Upper lobe of left lung (tissue), 4 donors: ENCODE measurements at regions not wholly inside any gene's neighbourhood (a gene's known extent, or its start where the extent isn't known, plus 50 kb on each side); places are given as distances from the start of the nearest gene placed in this dataset.

ENCODE experiments used
- EP300 ChIP-seq, 4 donors: sonication (generic); formaldehyde crosslinking; IDR thresholded peaks; one replicate each; pipeline ENCODE4 v1.5.1; 2017; ENCODE audit warnings: antibody characterized with exemption in 4 of 4, control low read depth in 2 of 4
- POLR2A ChIP-seq, 4 donors: fragments of 450-650 bp; IDR thresholded peaks; one replicate each; pipeline ENCODE4 v1.5.1; 2016 to 2017; ENCODE audit warnings: antibody characterized with exemption in 4 of 4, mild to moderate bottlenecking in 2 of 4
- POLR2AphosphoS5 ChIP-seq, 2 donors: sonication (generic); formaldehyde crosslinking; IDR thresholded peaks; one replicate each; pipeline ENCODE4 v1.5.1; 2017; ENCODE audit warnings: antibody characterized with exemption in 2 of 2
- TF ChIP-seq, protein P1 (sequence below), 6 experiments: fragments of 450-650 bp in 4 of 6; fragments of 200-600 bp in 2 of 6; sonication (generic) in 2 of 6; IDR thresholded peaks; one replicate each; pipeline ENCODE4 v1.5.1; 2016 to 2019; ENCODE audit warnings: antibody characterized with exemption in 6 of 6

DNA sequence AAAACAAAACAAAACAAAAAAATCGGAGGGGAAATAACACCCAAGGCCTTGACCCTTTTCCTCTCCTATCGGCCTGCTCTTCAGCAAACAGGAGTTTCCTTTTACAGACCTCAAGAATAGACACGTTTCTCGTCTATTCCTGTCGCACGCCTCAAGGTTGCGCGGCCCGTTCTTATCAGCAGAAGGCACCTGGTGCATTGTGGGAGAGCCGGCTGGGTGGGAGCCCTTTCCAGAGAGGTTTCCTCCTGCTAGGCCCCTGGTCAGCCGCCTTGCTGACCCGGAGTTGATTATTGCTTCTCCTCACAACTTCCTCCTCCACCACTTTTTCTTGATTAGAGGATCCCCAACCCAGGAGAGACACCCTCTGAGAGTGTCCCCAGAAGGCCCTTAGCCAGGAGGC, 497.3 kb downstream of the MIAT start:
- TF ChIP-seq, protein P1, sequence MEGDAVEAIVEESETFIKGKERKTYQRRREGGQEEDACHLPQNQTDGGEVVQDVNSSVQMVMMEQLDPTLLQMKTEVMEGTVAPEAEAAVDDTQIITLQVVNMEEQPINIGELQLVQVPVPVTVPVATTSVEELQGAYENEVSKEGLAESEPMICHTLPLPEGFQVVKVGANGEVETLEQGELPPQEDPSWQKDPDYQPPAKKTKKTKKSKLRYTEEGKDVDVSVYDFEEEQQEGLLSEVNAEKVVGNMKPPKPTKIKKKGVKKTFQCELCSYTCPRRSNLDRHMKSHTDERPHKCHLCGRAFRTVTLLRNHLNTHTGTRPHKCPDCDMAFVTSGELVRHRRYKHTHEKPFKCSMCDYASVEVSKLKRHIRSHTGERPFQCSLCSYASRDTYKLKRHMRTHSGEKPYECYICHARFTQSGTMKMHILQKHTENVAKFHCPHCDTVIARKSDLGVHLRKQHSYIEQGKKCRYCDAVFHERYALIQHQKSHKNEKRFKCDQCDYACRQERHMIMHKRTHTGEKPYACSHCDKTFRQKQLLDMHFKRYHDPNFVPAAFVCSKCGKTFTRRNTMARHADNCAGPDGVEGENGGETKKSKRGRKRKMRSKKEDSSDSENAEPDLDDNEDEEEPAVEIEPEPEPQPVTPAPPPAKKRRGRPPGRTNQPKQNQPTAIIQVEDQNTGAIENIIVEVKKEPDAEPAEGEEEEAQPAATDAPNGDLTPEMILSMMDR (IDR thresholded peaks at IDR 0.05): no peak
- no peak for TF ChIP-seq POLR2A (IDR thresholded peaks at IDR 0.05)
- TF ChIP-seq POLR2AphosphoS5 (IDR thresholded peaks at IDR 0.05): no peak
- no peak for TF ChIP-seq EP300 (IDR thresholded peaks at IDR 0.05)
